BJ (cell line): ENCODE measurements at regions not wholly inside any gene's neighbourhood (a gene's known extent, or its start where the extent isn't known, plus 50 kb on each side); places are given as distances from the start of the nearest gene placed in this dataset.

Experiments
- CTCF ChIA-PET: fragments of 350-600 bp; formaldehyde crosslinking; extraction: SDS; loops from one replicate; lab custom pipeline; 2021; ENCODE audit warnings: antibody characterized with exemption, inconsistent platforms; lab: Yijun Ruan, JAX
- POLR2A ChIA-PET: fragments of 300-600 bp; sonication (Branson Sonifier 250); formaldehyde crosslinking; extraction: SDS; loops from one replicate; lab custom pipeline; 2021; ENCODE audit warnings: antibody characterized with exemption; lab: Charles Lee
- DNase-seq: peaks from one replicate; pipeline ENCODE4 v3.0.0-alpha.2; 2011; ENCODE audit warnings: low read depth
- H3K27me3 ChIP-seq: 2 replicates; pipeline ENCODE4 v1.6.0; 2011; ENCODE audit warnings: low read length; ENCODE audit not compliant: control insufficient read depth, insufficient read depth
- H3K36me3 ChIP-seq: 2 replicates; pipeline ENCODE4 v1.5.1; 2011; ENCODE audit warnings: low read length; ENCODE audit not compliant: control insufficient read depth, insufficient read depth
- H3K4me3 ChIP-seq: 2 replicates; pipeline ENCODE4 v1.5.1; 2011; ENCODE audit warnings: low read depth, mild to moderate bottlenecking, control low read depth, low read length
- TF ChIP-seq, protein P1 (sequence below): IDR thresholded peaks from 2 replicates; pipeline ENCODE4 v1.5.1; 2011; ENCODE audit warnings: low read depth, mild to moderate bottlenecking, control low read depth, inconsistent platforms, low read length, moderate library complexity; ENCODE audit not compliant: insufficient read depth

DNA sequence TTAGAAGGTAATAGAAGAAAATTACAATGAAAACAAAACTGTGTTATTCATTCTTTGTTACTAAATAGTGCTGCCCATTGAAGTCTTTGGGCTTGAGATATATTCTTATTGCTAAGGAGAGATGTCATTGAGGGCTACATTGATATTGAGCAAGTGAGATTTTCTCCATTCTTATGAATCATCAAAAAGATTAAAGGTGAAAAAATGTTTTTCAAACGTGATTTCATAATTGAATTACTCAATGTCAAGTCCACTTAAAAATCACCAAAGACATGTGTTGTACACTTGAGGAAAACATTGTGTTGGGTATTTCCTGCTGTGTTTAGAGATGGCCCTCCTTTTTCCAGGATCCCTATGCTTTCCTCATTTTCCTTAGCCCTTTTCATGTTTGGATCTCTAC lies 448.1 kb downstream of the NFIB start:
- TF ChIP-seq, protein P1, sequence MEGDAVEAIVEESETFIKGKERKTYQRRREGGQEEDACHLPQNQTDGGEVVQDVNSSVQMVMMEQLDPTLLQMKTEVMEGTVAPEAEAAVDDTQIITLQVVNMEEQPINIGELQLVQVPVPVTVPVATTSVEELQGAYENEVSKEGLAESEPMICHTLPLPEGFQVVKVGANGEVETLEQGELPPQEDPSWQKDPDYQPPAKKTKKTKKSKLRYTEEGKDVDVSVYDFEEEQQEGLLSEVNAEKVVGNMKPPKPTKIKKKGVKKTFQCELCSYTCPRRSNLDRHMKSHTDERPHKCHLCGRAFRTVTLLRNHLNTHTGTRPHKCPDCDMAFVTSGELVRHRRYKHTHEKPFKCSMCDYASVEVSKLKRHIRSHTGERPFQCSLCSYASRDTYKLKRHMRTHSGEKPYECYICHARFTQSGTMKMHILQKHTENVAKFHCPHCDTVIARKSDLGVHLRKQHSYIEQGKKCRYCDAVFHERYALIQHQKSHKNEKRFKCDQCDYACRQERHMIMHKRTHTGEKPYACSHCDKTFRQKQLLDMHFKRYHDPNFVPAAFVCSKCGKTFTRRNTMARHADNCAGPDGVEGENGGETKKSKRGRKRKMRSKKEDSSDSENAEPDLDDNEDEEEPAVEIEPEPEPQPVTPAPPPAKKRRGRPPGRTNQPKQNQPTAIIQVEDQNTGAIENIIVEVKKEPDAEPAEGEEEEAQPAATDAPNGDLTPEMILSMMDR: no peak
- CTCF ChIA-PET: no interaction called here
- POLR2A ChIA-PET: no interaction called here
- Histone ChIP-seq H3K4me3 (no peak overlapping the region), H3K36me3 (no peaks in the 10 kb centered on the region), H3K27me3 (no peaks in the 10 kb centered on the region)
- DNase-seq: no peak

DNA sequence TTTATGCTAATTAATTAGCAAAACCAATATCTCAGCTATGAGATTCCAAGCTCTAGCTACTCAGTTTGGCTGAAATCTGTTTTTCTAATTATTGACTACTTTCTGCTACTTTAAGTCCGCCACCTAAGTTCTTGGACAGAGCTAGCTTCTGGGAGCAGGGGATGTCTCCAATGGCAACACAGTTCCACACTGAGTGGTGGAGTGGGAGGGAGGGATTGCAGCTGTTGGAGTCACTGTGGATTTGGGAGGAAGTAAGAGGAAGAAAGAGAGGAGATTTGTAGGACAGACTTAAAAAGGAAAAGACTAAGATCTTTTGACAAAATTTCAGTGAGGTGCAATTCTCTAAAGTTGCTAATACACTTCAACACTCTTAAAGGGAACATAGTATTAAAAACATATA lies 450.8 kb downstream of the NFIB start:
- TF ChIP-seq, protein P1: no peak
- Histone ChIP-seq H3K36me3 (no peaks in the 10 kb centered on the region), H3K27me3 (no peaks in the 10 kb centered on the region), H3K4me3 (no peak overlapping the region)
- ChIA-PET CTCF (interaction anchor here (1.4 kb wide), 1 partner anchor 490 kb away, joined by 3 read pairs; no protein-coding TSS in a partner anchor), POLR2A (no interaction called here)
- no peak for DNase-seq

DNA sequence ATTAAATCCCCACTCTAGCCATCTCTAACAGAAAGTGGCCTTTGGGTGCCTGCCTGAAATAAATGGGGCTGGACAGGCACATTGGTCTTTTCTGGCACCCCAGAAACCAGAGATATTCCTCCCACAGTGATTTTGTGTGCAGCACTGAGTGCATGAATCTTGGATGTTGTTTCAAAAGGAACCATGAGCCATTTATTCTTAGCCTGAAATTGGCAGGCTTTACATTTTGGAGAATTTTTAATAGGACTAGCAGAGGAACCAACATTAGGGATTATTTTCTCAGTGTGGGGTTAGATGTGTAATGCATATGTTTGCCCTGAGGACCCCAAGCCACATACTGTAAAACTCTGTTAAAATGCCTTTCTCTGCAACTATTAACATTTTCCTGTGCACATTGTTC lies 451.3 kb downstream of the NFIB start:
- TF ChIP-seq, protein P1: no peak
- no peaks in the 10 kb centered on the region for H3K36me3 ChIP-seq
- POLR2A ChIA-PET: no interaction called here
- no peak for DNase-seq
- no peak overlapping the region for H3K4me3 ChIP-seq
- CTCF ChIA-PET: no interaction called here
- no peaks in the 10 kb centered on the region for H3K27me3 ChIP-seq

DNA sequence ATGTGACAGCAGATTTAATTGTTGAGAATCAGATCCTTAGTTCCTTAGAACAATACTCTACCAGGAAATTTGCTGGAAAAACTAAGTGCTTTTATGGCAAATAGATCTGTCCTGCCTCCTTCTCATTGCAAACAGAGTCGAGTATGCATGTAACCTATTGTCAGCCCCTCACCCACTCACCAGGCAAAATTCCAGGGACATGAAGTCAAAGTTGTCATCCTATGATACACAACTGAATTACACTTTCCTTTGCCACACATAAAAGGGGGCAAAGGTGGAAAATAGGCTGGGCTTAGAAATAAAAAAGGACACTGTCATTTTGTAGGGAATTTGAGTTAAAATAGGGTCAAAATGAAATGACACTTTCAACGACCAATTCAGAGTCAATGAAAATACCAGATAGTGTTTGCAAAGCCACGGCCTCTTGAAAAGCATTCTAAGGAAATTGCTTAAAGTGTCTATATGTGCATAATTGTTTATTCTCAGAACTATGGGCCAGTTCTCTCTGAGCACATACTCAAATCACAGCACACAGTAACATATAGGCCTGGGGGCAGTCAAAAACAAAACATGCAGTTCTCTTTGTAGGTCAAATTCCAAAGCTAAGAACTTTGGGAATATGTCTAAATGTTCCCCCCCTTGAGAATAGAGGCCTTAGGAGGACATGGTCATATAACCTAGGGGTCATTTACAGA lies 452.8 kb downstream of the NFIB start:
- H3K36me3 ChIP-seq: no peaks in the 10 kb centered on the region
- POLR2A ChIA-PET: no interaction called here
- H3K27me3 ChIP-seq: no peaks in the 10 kb centered on the region
- TF ChIP-seq, protein P1: no peak
- DNase-seq: no peak
- CTCF ChIA-PET: no interaction called here
- no peak overlapping the region for H3K4me3 ChIP-seq

DNA sequence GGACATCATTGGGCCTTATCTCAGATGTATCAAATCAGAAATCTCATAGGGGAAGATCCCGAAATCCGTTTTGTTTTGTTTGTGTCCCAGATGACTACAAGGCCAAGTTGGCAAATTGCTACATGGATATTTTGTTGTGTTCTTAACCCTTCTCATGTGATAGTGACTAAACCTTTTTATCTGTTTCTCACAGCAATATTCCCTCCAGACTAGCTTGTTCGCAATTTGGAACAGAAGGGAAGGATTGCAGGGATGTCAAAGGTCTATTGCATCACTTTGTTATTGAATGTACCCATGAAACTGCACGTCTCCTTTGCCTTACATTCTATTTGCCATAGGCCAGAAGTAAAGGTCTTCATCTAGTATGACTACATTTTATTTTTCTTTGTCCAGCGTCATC lies 453.9 kb downstream of the NFIB start:
- Histone ChIP-seq H3K4me3 (no peak overlapping the region), H3K27me3 (no peaks in the 10 kb centered on the region), H3K36me3 (no peaks in the 10 kb centered on the region)
- TF ChIP-seq, protein P1: no peak
- DNase-seq: no peak
- POLR2A ChIA-PET: no interaction called here
- CTCF ChIA-PET: no interaction called here
